HG02852 (cell line): ENCODE measurements at regions not wholly inside any gene's neighbourhood (a gene's known extent, or its start where the extent isn't known, plus 50 kb on each side); places are given as distances from the start of the nearest gene placed in this dataset.

Source experiments
- ATAC-seq: cut with Tn5 transposase; IDR thresholded peaks from one replicate; pipeline ENCODE4 v1.9.1; 2021; ENCODE audit warnings: mild to moderate bottlenecking, moderate library complexity; ENCODE audit not compliant: unreplicated experiment

GRCh38 chr18:37694516-37694915 is 128.9 kb upstream of the CELF4 start:
- ATAC-seq = no peak

- no peak for ATAC-seq
These were observed 125.6 kb upstream of the CELF4 start for GRCh38 chr18:37691162-37691561.

GRCh38 chr18:37689841-37690240 is 124.2 kb upstream of the CELF4 start:
- no peak for ATAC-seq

GRCh38 chr18:37684590-37684989 is 119.0 kb upstream of the CELF4 start:
- no peak for ATAC-seq

GRCh38 chr18:37684183-37684582 is 118.6 kb upstream of the CELF4 start:
- ATAC-seq = no peak

GRCh38 chr18:37680911-37681310 is 115.3 kb upstream of the CELF4 start:
- no peak for ATAC-seq

GRCh38 chr18:37676276-37676675 is 110.7 kb upstream of the CELF4 start:
- ATAC-seq = no peak

- ATAC-seq = no peak
These were observed 110.1 kb upstream of the CELF4 start for GRCh38 chr18:37675699-37676098.

GRCh38 chr18:37674570-37674969 is 109.0 kb upstream of the CELF4 start:
- ATAC-seq = no peak

GRCh38 chr18:37673671-37674070 is 108.1 kb upstream of the CELF4 start:
- no peak for ATAC-seq

GRCh38 chr18:37672932-37673595 is 107.5 kb upstream of the CELF4 start:
- no peak for ATAC-seq

- no peak for ATAC-seq
These were observed 106.4 kb upstream of the CELF4 start for GRCh38 chr18:37672001-37672400.

- no peak for ATAC-seq
These were observed 105.9 kb upstream of the CELF4 start for GRCh38 chr18:37671530-37671929.

GRCh38 chr18:37671119-37671518 is 105.5 kb upstream of the CELF4 start:
- ATAC-seq = no peak

GRCh38 chr18:37669991-37670534 is 104.5 kb upstream of the CELF4 start:
- no peak for ATAC-seq

GRCh38 chr18:37668971-37669747 is 103.6 kb upstream of the CELF4 start:
- ATAC-seq = no peak

- no peak for ATAC-seq
These were observed 102.2 kb upstream of the CELF4 start for GRCh38 chr18:37667836-37668235.

GRCh38 chr18:37666991-37667390 is 101.4 kb upstream of the CELF4 start:
- ATAC-seq = no peak

- no peak for ATAC-seq
These were observed 100.9 kb upstream of the CELF4 start for GRCh38 chr18:37666451-37666850.

GRCh38 chr18:37665346-37665745 is 99.7 kb upstream of the CELF4 start:
- no peak for ATAC-seq

- no peak for ATAC-seq
These were observed 97.8 kb upstream of the CELF4 start for GRCh38 chr18:37663446-37663845.
